ENCODE measurements at regions not wholly inside any gene's neighbourhood (a gene's known extent, or its start where the extent isn't known, plus 50 kb on each side); places are given as distances from the start of the nearest gene placed in this dataset.

DNA sequence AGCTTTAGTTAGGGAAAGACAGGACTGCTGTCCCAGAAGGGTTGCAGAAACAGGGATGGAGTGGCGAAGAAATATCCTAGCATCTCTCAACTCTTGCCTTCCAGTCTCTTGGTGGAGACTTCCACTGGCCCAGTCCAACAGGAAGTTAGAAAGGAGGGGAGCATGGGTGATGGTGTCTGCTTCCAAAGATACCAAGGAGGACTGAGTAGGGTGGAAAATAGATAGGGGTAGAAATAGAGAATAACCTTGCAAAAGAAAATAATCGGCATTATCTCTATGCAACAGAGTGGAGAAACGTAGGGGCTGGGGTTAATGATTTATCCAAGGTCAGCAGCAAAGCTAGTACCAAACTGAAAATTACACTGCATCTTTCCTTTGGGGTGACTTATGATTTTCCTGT is 242.3 kb downstream of the PSAT1 start:
- Histone ChIP-seq H2AFZ (ENCODE audit: low read length) (no peak overlapping the region), H3K79me2 (ENCODE audit: low read length) (no peaks in the 10 kb centered on the region)

DNA sequence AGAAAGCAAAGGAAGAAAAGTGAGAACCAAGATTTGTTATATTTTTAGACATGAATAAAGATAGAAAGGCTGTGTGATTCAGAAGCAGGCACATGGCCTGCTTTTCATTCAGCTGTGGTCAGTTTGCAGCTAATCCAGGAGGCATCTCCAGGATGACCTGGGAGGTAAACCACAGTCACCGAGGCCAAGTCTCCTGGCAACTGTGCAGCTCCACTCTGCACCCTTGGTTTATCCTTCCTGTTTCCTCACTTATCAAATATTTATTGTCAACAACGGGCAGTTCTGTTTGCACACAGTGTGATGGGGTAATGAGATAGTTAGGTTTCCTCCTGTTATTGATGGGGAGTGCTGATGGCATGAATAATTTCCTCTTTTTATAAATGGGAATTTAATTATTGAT is 243.0 kb downstream of the PSAT1 start:
- Histone ChIP-seq H3K79me2 (ENCODE audit: low read length) (no peaks in the 10 kb centered on the region), H3K27me3 (replicated peaks; ENCODE audit: insufficient read depth, low read length) (no peaks in the 10 kb centered on the region), H3K4me1 (ENCODE audit: low read length) (no peaks in the 10 kb centered on the region), H3K4me2 (ENCODE audit: low read depth, low read length) (no peak overlapping the region), H3F3A (ENCODE audit: insufficient read depth, low read length) (no peaks in the 10 kb centered on the region), H3K4me3 (ENCODE audit: low read length) (no peak overlapping the region), H3K9me2 (replicated peaks; ENCODE audit: insufficient read depth, low read length) (no peaks in the 10 kb centered on the region), H3K36me3 (replicated peaks; ENCODE audit: insufficient read depth, low read length) (no peaks in the 10 kb centered on the region), H3K27ac (ENCODE audit: low read length) (no peak overlapping the region), H4K20me1 (ENCODE audit: insufficient read depth, low read length) (no peaks in the 10 kb centered on the region), H2AFZ (ENCODE audit: low read length) (no peak overlapping the region), H3K9me3 (replicated peaks; ENCODE audit: insufficient read depth, low read length) (no peaks in the 10 kb centered on the region), H3K9ac (ENCODE audit: low read length) (no peak overlapping the region)
- no peak for DNase-seq
- no peak for TF ChIP-seq EZH2 (optimal IDR thresholded peaks at IDR 0.05; ENCODE audit: low read depth, low read length)
- TF ChIP-seq, protein P1, sequence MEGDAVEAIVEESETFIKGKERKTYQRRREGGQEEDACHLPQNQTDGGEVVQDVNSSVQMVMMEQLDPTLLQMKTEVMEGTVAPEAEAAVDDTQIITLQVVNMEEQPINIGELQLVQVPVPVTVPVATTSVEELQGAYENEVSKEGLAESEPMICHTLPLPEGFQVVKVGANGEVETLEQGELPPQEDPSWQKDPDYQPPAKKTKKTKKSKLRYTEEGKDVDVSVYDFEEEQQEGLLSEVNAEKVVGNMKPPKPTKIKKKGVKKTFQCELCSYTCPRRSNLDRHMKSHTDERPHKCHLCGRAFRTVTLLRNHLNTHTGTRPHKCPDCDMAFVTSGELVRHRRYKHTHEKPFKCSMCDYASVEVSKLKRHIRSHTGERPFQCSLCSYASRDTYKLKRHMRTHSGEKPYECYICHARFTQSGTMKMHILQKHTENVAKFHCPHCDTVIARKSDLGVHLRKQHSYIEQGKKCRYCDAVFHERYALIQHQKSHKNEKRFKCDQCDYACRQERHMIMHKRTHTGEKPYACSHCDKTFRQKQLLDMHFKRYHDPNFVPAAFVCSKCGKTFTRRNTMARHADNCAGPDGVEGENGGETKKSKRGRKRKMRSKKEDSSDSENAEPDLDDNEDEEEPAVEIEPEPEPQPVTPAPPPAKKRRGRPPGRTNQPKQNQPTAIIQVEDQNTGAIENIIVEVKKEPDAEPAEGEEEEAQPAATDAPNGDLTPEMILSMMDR (IDR thresholded peaks at IDR 0.05; ENCODE audit: low read length) = no peak
- no peak for TF ChIP-seq EZH2phosphoT487 (IDR thresholded peaks at IDR 0.05; ENCODE audit: low read length)

More for the DNA sequence above, 242.3 kb downstream of the PSAT1 start:
- H3K9ac ChIP-seq (ENCODE audit: low read length) = no peak overlapping the region
- H3K4me2 ChIP-seq (ENCODE audit: low read depth, low read length) = no peak overlapping the region
- H3K36me3 ChIP-seq (replicated peaks; ENCODE audit: insufficient read depth, low read length) = no peaks in the 10 kb centered on the region
- H3K27me3 ChIP-seq (replicated peaks; ENCODE audit: insufficient read depth, low read length) = no peaks in the 10 kb centered on the region
- no peak overlapping the region for H3K4me3 ChIP-seq (ENCODE audit: low read length)
- H3K9me3 ChIP-seq (replicated peaks; ENCODE audit: insufficient read depth, low read length) = no peaks in the 10 kb centered on the region
- no peaks in the 10 kb centered on the region for H3F3A ChIP-seq (ENCODE audit: insufficient read depth, low read length)
- no peak for DNase-seq
- H4K20me1 ChIP-seq (ENCODE audit: insufficient read depth, low read length) = no peaks in the 10 kb centered on the region
- no peaks in the 10 kb centered on the region for H3K9me2 ChIP-seq (replicated peaks; ENCODE audit: insufficient read depth, low read length)
- H3K27ac ChIP-seq (ENCODE audit: low read length) = no peak overlapping the region
- TF ChIP-seq, protein P1 (IDR thresholded peaks at IDR 0.05; ENCODE audit: low read length) = no peak
- no peak for TF ChIP-seq EZH2 (optimal IDR thresholded peaks at IDR 0.05; ENCODE audit: low read depth, low read length)
- TF ChIP-seq EZH2phosphoT487 (IDR thresholded peaks at IDR 0.05; ENCODE audit: low read length) = no peak
- no peaks in the 10 kb centered on the region for H3K4me1 ChIP-seq (ENCODE audit: low read length)

DNA sequence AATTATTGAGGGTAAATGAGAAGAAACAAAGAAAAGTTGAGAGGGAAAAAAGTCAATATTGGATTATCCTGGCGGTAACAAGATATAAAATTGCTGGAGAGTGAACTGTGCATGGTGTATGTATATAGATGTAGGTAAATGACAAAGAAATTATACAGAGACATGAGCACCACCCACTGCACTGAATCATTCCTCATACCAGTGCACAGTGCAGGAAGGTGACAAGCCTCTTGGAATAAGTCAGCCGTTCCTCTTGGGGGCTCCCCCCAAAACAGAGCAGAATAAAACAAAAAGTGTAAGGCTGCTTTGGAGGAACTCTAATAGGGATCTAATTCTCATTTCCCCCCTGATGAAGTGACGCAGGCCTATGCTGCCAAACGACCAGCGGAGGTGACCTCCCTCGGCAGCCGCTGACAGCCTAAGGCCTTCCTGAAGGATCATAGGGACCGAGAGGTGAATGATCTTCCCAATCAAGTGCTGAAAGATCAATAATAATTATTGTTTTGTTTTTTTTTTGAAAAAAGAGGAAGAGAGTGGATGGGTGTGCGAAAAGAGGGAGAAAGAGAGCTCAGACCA is 245.0 kb downstream of the PSAT1 start:
- no peaks in the 10 kb centered on the region for H3K79me2 ChIP-seq (ENCODE audit: low read length)
- TF ChIP-seq EZH2phosphoT487 (IDR thresholded peaks at IDR 0.05; ENCODE audit: low read length) = no peak
- TF ChIP-seq, protein P1 (IDR thresholded peaks at IDR 0.05; ENCODE audit: low read length) = no peak
- TF ChIP-seq EZH2 (optimal IDR thresholded peaks at IDR 0.05; ENCODE audit: low read depth, low read length) = no peak
- H3K27me3 ChIP-seq (replicated peaks; ENCODE audit: insufficient read depth, low read length) = no peaks in the 10 kb centered on the region
- no peak overlapping the region for H2AFZ ChIP-seq (ENCODE audit: low read length)
- no peaks in the 10 kb centered on the region for H3F3A ChIP-seq (ENCODE audit: insufficient read depth, low read length)
- no peaks in the 10 kb centered on the region for H3K4me1 ChIP-seq (ENCODE audit: low read length)
- no peak overlapping the region for H3K9ac ChIP-seq (ENCODE audit: low read length)
- no peaks in the 10 kb centered on the region for H4K20me1 ChIP-seq (ENCODE audit: insufficient read depth, low read length)
- no peaks in the 10 kb centered on the region for H3K36me3 ChIP-seq (replicated peaks; ENCODE audit: insufficient read depth, low read length)
- no peaks in the 10 kb centered on the region for H3K9me2 ChIP-seq (replicated peaks; ENCODE audit: insufficient read depth, low read length)
- no peaks in the 10 kb centered on the region for H3K9me3 ChIP-seq (replicated peaks; ENCODE audit: insufficient read depth, low read length)
- H3K4me3 ChIP-seq (ENCODE audit: low read length) = no peak overlapping the region
- no peak overlapping the region for H3K27ac ChIP-seq (ENCODE audit: low read length)
- no peak for DNase-seq
- no peak overlapping the region for H3K4me2 ChIP-seq (ENCODE audit: low read depth, low read length)
